ENCODE measurements at regions not wholly inside any gene's neighbourhood (a gene's known extent, or its start where the extent isn't known, plus 50 kb on each side); places are given as distances from the start of the nearest gene placed in this dataset.

DNA sequence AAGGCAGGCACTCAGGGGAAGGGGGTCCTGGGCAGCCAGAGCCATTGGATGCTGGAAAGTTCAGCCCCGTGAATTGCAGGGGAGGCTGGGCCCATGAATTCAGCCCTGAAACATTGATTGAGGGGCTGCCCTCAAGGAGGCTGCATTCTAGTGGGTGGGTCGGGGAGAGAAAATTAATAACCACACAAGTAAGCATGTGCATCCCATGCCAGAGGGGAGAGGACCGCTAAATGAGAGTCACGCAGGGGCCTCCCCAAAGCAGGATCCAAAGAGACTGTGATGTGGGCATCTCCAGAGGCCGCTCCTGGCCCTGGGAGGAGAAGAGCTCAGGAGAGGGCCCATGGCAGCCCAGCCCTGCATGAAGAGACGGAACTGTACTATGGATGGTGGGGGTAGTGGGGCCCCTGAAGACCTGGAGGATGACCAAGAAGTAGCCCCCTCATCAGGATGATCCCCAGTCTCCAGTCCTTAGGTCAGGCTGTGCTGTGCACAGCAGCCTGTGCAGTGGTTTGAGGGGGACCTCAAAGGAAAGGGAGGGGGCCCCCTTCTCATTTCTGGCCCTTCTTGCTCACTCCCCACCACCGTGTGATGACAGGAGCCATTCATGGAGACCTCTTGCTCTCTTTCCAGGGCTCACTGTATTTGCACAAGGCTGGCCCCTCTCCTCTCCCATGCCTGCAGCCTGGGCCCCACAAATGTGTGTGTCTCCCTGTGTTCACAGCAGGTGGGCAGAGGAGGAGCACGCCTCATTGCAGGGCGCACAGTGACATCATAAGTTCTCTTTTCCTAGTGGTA, 233.6 kb upstream of the IRX1 start:
- H3K4me2 ChIP-seq, result no peak overlapping the region
- H3K9me2 ChIP-seq (ENCODE audit: insufficient read depth), result no peaks in the 10 kb centered on the region
- intact Hi-C loops (cut with micrococcal nuclease; ENCODE audit: unreplicated experiment), result no loop called here
- TF ChIP-seq, protein P1, sequence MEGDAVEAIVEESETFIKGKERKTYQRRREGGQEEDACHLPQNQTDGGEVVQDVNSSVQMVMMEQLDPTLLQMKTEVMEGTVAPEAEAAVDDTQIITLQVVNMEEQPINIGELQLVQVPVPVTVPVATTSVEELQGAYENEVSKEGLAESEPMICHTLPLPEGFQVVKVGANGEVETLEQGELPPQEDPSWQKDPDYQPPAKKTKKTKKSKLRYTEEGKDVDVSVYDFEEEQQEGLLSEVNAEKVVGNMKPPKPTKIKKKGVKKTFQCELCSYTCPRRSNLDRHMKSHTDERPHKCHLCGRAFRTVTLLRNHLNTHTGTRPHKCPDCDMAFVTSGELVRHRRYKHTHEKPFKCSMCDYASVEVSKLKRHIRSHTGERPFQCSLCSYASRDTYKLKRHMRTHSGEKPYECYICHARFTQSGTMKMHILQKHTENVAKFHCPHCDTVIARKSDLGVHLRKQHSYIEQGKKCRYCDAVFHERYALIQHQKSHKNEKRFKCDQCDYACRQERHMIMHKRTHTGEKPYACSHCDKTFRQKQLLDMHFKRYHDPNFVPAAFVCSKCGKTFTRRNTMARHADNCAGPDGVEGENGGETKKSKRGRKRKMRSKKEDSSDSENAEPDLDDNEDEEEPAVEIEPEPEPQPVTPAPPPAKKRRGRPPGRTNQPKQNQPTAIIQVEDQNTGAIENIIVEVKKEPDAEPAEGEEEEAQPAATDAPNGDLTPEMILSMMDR (conservative IDR thresholded peaks at IDR 0.05), result no peak
- TF ChIP-seq EZH2 (IDR thresholded peaks at IDR 0.05; ENCODE audit: low read depth), result no peak
- no peaks in the 10 kb centered on the region for H4K20me1 ChIP-seq (ENCODE audit: insufficient read depth)
- ChIA-PET CTCF (no interaction called here), POLR2A (ENCODE audit: unreplicated experiment) (no interaction called here)
- H3K9me3 ChIP-seq (ENCODE audit: insufficient read depth, low read depth), result no peaks in the 10 kb centered on the region
- no peaks in the 10 kb centered on the region for H3K36me3 ChIP-seq (ENCODE audit: low read depth)
- H2AFZ ChIP-seq, result no peak overlapping the region
- no peaks in the 10 kb centered on the region for H3F3A ChIP-seq (ENCODE audit: insufficient read depth, low read depth)
- H3K4me1 ChIP-seq (replicated peaks; ENCODE audit: insufficient read depth), result no peaks in the 10 kb centered on the region
- DNase-seq, result no peak
- H3K79me2 ChIP-seq (ENCODE audit: low read depth), result no peaks in the 10 kb centered on the region
- H3K27me3 ChIP-seq (ENCODE audit: insufficient read depth, low read depth), result peaks cover 78% of the 10 kb centered on the region
- no TSS peak for BruUV-seq (replicated peaks)
- H3K27ac ChIP-seq, result no peak overlapping the region
- H3K4me3 ChIP-seq, result no peak overlapping the region

DNA sequence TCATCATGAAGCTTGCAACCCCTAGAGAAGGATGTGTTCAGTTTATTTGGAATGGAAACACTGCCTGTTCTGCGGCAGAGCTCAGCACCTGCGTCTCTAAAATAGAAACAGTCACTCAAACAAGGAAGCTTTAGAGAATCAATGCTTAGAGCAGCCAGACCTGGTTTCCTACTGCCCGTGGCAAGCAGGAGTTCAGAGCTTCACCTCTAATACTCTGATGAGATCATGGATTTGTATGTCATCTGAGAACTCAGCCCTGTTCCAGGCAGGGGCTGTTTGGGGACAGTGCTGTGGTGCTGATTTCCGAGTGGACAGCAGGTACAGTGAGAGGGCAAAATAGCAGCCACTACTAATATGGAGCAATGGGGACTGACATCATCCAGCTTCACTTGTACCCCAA, 236.0 kb upstream of the IRX1 start:
- H4K20me1 ChIP-seq (ENCODE audit: insufficient read depth), result no peaks in the 10 kb centered on the region
- no peaks in the 10 kb centered on the region for H3K36me3 ChIP-seq (ENCODE audit: low read depth)
- no peak overlapping the region for H3K4me3 ChIP-seq
- CTCF ChIA-PET, result no interaction called here
- no peaks in the 10 kb centered on the region for H3K9me2 ChIP-seq (ENCODE audit: insufficient read depth)
- H2AFZ ChIP-seq, result no peak overlapping the region
- peaks cover 82% of the 10 kb centered on the region for H3K27me3 ChIP-seq (ENCODE audit: insufficient read depth, low read depth)
- H3K9me3 ChIP-seq (ENCODE audit: insufficient read depth, low read depth), result no peaks in the 10 kb centered on the region
- intact Hi-C loops (cut with micrococcal nuclease; ENCODE audit: unreplicated experiment), result no loop called here
- no peaks in the 10 kb centered on the region for H3K4me1 ChIP-seq (replicated peaks; ENCODE audit: insufficient read depth)
- no peak overlapping the region for H3K4me2 ChIP-seq
- no peaks in the 10 kb centered on the region for H3K79me2 ChIP-seq (ENCODE audit: low read depth)
- no peak overlapping the region for H3K27ac ChIP-seq
- no TSS peak for BruUV-seq (replicated peaks)
- TF ChIP-seq, protein P1 (conservative IDR thresholded peaks at IDR 0.05), result no peak
- no peak for TF ChIP-seq EZH2 (IDR thresholded peaks at IDR 0.05; ENCODE audit: low read depth)
- POLR2A ChIA-PET (ENCODE audit: unreplicated experiment), result no interaction called here
- no peaks in the 10 kb centered on the region for H3F3A ChIP-seq (ENCODE audit: insufficient read depth, low read depth)
- DNase-seq, result no peak

DNA sequence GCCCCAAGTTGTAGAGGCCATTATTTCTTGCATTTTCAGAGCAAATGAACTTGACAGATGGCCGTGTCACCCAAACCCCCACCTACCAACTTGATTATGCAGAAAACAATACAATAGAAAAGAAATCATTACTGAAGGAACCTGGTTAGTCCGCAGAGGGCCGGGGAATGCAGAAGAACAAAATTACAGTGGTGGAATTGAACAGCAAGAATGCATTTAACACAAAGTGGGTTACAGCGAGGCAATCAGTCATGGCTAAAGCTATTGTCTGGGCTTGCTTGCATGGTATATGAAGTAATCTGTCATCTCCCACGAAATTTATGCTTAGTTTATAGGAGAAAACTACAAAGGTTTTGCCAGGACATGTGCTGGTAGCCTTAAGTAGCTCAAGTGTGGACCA, 238.3 kb upstream of the IRX1 start:
- no peaks in the 10 kb centered on the region for H3K4me1 ChIP-seq (replicated peaks; ENCODE audit: insufficient read depth)
- no peak for TF ChIP-seq EZH2 (IDR thresholded peaks at IDR 0.05; ENCODE audit: low read depth)
- TF ChIP-seq, protein P1 (conservative IDR thresholded peaks at IDR 0.05), result no peak
- ChIA-PET CTCF (no interaction called here), POLR2A (ENCODE audit: unreplicated experiment) (no interaction called here)
- H2AFZ ChIP-seq, result no peak overlapping the region
- DNase-seq, result no peak
- H3K4me3 ChIP-seq, result no peak overlapping the region
- no peak overlapping the region for H3K4me2 ChIP-seq
- intact Hi-C loops (cut with micrococcal nuclease; ENCODE audit: unreplicated experiment), result no loop called here
- no peaks in the 10 kb centered on the region for H3K79me2 ChIP-seq (ENCODE audit: low read depth)
- H3K9me2 ChIP-seq (ENCODE audit: insufficient read depth), result no peaks in the 10 kb centered on the region
- H3K36me3 ChIP-seq (ENCODE audit: low read depth), result no peaks in the 10 kb centered on the region
- no peaks in the 10 kb centered on the region for H3F3A ChIP-seq (ENCODE audit: insufficient read depth, low read depth)
- no peaks in the 10 kb centered on the region for H3K9me3 ChIP-seq (ENCODE audit: insufficient read depth, low read depth)
- peaks cover 71% of the 10 kb centered on the region for H3K27me3 ChIP-seq (ENCODE audit: insufficient read depth, low read depth)
- H3K27ac ChIP-seq, result no peak overlapping the region
- no peaks in the 10 kb centered on the region for H4K20me1 ChIP-seq (ENCODE audit: insufficient read depth)
- no TSS peak for BruUV-seq (replicated peaks)
